ENCODE measurements at regions not wholly inside any gene's neighbourhood (a gene's known extent, or its start where the extent isn't known, plus 50 kb on each side); places are given as distances from the start of the nearest gene placed in this dataset.
"Not testable (repeated sequence)": the region's sequence is repeated elsewhere in the genome, so short reads cannot be mapped to it uniquely, and the experiment has no call there.

DNA sequence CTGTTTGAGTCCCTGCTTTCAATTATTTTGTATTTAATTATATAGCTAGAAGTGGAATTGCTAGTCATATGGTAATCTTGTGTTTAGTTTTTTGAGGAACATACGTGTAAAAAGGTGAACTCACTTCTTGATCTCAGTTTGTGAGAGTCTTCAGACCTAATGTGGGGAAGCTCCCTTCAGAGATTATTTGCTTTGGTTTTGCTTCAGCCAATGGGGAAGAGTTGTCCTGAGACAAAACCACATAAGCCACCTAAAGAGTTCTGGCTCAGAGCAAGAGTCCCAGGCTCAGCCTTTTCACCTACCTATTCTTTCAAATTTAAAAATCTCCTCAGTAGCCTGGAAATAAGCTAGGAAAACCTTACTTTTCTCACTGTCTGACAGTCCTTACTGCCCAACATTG lies 138.4 kb downstream of the UCK2 start:
- H3K27ac Mint-ChIP-seq: no peak overlapping the region
- H3K4me3 Mint-ChIP-seq: no peak overlapping the region
- no peak for DNase-seq
- H3K36me3 Mint-ChIP-seq (ENCODE audit: insufficient read depth): no peaks in the 10 kb centered on the region
- H3K4me1 Mint-ChIP-seq (ENCODE audit: low read depth in 2 of 2): no peaks in the 10 kb centered on the region
- peaks cover 0 to 7% of the 10 kb centered on the region in 2 donors for H3K9me3 Mint-ChIP-seq
- H3K27me3 Mint-ChIP-seq: peaks cover 10 to 19% of the 10 kb centered on the region in 2 donors
- ATAC-seq (replicated peaks): no peak

GRCh38 chr1:165969366-165969765 lies 142.0 kb downstream of the UCK2 start:
- not testable (repeated sequence) for H3K4me3 Mint-ChIP-seq; H3K4me1 Mint-ChIP-seq (ENCODE audit: low read depth in 2 of 2); H3K9me3 Mint-ChIP-seq; H3K36me3 Mint-ChIP-seq (ENCODE audit: insufficient read depth); H3K27ac Mint-ChIP-seq; DNase-seq; ATAC-seq (replicated peaks)
- H3K27me3 Mint-ChIP-seq: peaks cover 10 to 16% of the 10 kb centered on the region in 2 donors

GRCh38 chr1:165974598-165975131 lies 147.3 kb downstream of the UCK2 start:
- H3K4me1 Mint-ChIP-seq (ENCODE audit: low read depth in 2 of 2): no peaks in the 10 kb centered on the region
- no peak overlapping the region for H3K27ac Mint-ChIP-seq
- peaks cover 4% of the 10 kb centered on the region for H3K36me3 Mint-ChIP-seq (ENCODE audit: insufficient read depth)
- ATAC-seq (replicated peaks): no peak
- no peak for DNase-seq
- no peak overlapping the region for H3K4me3 Mint-ChIP-seq
- peaks cover 7% of the 10 kb centered on the region in 2 donors for H3K9me3 Mint-ChIP-seq
- peaks cover 14 to 24% of the 10 kb centered on the region in 2 donors for H3K27me3 Mint-ChIP-seq

DNA sequence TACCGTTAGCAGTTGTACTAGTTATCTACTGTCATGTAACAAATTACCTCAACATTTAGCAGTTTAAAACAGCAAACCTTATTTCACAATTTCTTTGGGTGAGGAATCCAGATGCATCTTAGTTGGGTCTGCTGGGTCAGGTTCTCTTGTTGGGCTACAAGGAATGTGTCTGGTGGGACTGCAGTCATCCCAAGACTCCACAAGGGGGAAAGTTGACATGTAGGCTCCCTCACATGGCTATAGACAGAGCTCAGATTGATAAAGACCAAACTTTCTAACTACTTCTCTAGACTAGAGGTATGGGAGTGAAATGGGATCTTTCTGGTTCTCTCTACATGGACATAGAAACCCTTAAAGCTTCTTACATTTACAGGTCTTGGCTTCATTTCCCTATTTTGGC lies 160.9 kb downstream of the UCK2 start:
- no peaks in the 10 kb centered on the region for H3K36me3 Mint-ChIP-seq (ENCODE audit: insufficient read depth)
- H3K4me1 Mint-ChIP-seq (ENCODE audit: low read depth in 2 of 2): no peaks in the 10 kb centered on the region
- ATAC-seq (replicated peaks) (no peak), DNase-seq (no peak)
- H3K27ac Mint-ChIP-seq: no peak overlapping the region
- H3K4me3 Mint-ChIP-seq: no peak overlapping the region
- H3K27me3 Mint-ChIP-seq: peaks cover 8 to 28% of the 10 kb centered on the region in 2 donors
- no peaks in the 10 kb centered on the region for H3K9me3 Mint-ChIP-seq

- ATAC-seq (replicated peaks): no peak
- no peak for DNase-seq
- no peaks in the 10 kb centered on the region for H3K36me3 Mint-ChIP-seq (ENCODE audit: insufficient read depth)
- no peaks in the 10 kb centered on the region for H3K4me1 Mint-ChIP-seq (ENCODE audit: low read depth in 2 of 2)
- no peak overlapping the region for H3K27ac Mint-ChIP-seq
- peaks cover 5 to 22% of the 10 kb centered on the region in 2 donors for H3K27me3 Mint-ChIP-seq
- H3K9me3 Mint-ChIP-seq: no peaks in the 10 kb centered on the region
- H3K4me3 Mint-ChIP-seq: no peak overlapping the region
These were observed 161.4 kb downstream of the UCK2 start for GRCh38 chr1:165988817-165989216.

DNA sequence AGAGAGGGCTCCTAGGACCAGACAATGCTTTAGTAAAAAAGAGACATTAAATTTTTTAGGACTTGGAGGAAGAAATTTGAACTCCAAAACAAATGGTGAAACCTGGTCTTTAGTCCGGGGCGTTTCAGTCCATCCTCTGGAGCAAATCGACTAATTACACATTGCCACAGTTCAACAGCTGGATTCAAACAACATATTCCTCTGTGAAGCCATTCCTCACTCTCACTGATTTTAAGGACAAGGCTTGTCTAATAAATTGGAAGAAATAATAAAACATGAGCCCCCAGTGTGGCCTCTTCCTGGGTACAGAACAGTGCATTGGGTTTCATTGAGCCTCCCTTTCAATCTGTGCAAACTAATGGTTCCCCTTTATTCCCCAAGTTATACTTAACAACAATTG lies 165.1 kb downstream of the UCK2 start:
- Mint-ChIP-seq H3K4me1 (ENCODE audit: low read depth in 2 of 2) (no peaks in the 10 kb centered on the region), H3K4me3 (no peak overlapping the region), H3K27ac (no peak overlapping the region), H3K27me3 (peaks cover 10 to 13% of the 10 kb centered on the region in 2 donors), H3K36me3 (ENCODE audit: insufficient read depth) (no peaks in the 10 kb centered on the region), H3K9me3 (peaks cover 0 to 1% of the 10 kb centered on the region in 2 donors)
- ATAC-seq (replicated peaks): no peak
- DNase-seq: no peak

- Mint-ChIP-seq H3K36me3 (ENCODE audit: insufficient read depth) (no peaks in the 10 kb centered on the region), H3K9me3 (peaks cover 0 to 1% of the 10 kb centered on the region in 2 donors), H3K27ac (no peak overlapping the region), H3K4me1 (ENCODE audit: low read depth in 2 of 2) (no peaks in the 10 kb centered on the region), H3K4me3 (no peak overlapping the region), H3K27me3 (peaks cover 10 to 13% of the 10 kb centered on the region in 2 donors)
- ATAC-seq (replicated peaks): no peak
- DNase-seq: no peak
These were observed 166.7 kb downstream of the UCK2 start for GRCh38 chr1:165994107-165994506.

DNA sequence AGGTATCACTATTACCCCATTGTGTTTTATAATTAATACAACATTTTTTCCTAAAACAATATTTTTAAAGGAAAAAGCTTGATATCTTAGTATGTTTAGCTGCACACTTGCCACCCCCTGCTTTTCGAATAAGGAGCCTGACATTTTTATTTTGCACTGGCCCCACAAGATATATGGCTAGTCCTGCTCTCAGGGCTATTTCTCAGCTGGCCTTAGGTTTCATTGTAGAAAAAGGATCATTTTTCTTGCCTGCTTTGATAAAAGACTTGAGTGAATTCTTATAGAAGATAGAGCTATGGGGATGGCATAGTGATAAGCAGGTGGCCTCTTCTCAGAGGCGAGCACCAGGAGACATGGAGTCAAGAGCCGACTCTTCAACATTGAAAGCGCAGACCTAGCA lies 167.0 kb downstream of the FAM78B start:
- ATAC-seq (replicated peaks) (no peak), DNase-seq (no peak)
- Mint-ChIP-seq H3K9me3 (no peaks in the 10 kb centered on the region), H3K27ac (no peak overlapping the region), H3K36me3 (ENCODE audit: insufficient read depth) (no peaks in the 10 kb centered on the region), H3K4me3 (no peak overlapping the region), H3K4me1 (ENCODE audit: low read depth in 2 of 2) (no peaks in the 10 kb centered on the region), H3K27me3 (peaks cover 11 to 21% of the 10 kb centered on the region in 2 donors)

DNA sequence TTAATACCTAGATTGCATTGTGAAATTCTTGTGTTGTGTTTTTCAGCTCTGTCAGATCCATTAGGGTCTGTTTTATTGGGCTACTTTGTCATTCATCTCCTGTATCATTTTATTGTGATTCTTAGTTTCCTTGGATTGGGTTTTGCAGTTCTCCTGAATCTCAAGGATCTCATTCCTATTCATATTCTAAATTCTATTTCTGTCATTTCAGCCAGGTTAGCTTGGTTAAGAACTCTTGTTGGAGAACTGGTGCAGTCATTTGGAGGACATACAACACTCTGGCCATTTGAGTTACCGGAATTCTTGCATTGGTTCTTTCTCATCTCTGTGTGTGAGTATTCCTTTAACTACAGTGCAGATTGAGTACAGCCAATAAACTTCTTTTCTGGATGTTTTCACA lies 159.6 kb downstream of the FAM78B start:
- DNase-seq (no peak), ATAC-seq (replicated peaks) (no peak)
- H3K4me1 Mint-ChIP-seq (ENCODE audit: low read depth in 2 of 2): no peaks in the 10 kb centered on the region
- peaks cover 0 to 15% of the 10 kb centered on the region in 2 donors for H3K9me3 Mint-ChIP-seq
- no peak overlapping the region for H3K4me3 Mint-ChIP-seq
- peaks cover 24 to 70% of the 10 kb centered on the region in 2 donors for H3K27me3 Mint-ChIP-seq
- H3K36me3 Mint-ChIP-seq (ENCODE audit: insufficient read depth): no peaks in the 10 kb centered on the region
- H3K27ac Mint-ChIP-seq: no peak overlapping the region

DNA sequence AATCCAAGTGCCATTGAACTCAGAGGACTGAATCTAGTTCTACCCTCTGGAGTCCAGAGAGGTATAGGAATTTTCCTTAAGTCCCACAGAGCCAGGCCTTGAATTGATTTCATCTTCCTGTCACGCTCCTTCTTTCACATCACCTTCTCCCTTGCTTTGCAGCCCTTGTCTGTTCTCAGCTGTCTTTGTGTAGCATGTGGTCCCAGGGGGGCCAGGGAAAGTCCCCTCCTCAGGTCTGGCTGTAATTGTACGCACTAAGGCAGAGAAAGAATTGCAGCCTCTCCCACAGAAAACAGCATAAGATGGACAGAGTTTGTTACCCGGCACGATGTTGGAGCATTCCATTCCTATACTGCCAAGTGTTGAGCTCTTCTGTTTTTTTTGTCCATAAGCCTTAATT lies 153.6 kb downstream of the FAM78B start:
- ATAC-seq (replicated peaks) (no peak), DNase-seq (no peak)
- Mint-ChIP-seq H3K36me3 (ENCODE audit: insufficient read depth) (no peaks in the 10 kb centered on the region), H3K27me3 (peaks cover 13 to 45% of the 10 kb centered on the region in 2 donors), H3K4me3 (no peak overlapping the region), H3K9me3 (peaks cover 2 to 6% of the 10 kb centered on the region in 2 donors), H3K4me1 (ENCODE audit: low read depth in 2 of 2) (no peaks in the 10 kb centered on the region), H3K27ac (no peak overlapping the region)

DNA sequence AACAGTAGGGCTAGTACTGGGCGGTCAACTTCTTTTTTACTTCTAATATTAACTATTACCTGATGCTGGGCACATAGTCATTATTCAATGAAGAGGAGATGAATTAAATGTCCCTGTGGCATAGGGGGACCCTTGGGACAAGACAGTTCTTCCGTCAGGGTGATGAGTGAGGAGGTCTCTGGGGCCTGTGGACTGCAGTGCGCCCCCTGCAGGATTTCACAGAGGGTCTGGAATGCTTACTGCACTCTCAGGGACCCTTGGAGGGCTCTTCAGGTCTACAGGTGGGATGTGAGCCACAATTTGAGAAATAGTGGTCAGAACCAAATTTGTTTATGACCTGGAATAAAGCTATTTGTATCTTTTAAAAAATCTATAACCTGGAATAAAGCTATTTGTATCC lies 149.4 kb downstream of the FAM78B start:
- peaks cover 3 to 6% of the 10 kb centered on the region in 2 donors for H3K9me3 Mint-ChIP-seq
- no peak for DNase-seq
- no peaks in the 10 kb centered on the region for H3K36me3 Mint-ChIP-seq (ENCODE audit: insufficient read depth)

More for the DNA sequence above, 149.4 kb downstream of the FAM78B start:
- ATAC-seq (replicated peaks): no peak
- Mint-ChIP-seq H3K4me3 (no peak overlapping the region), H3K27me3 (peaks cover 24 to 41% of the 10 kb centered on the region in 2 donors), H3K4me1 (ENCODE audit: low read depth in 2 of 2) (no peaks in the 10 kb centered on the region), H3K27ac (no peak overlapping the region)
